IMR-90 (cell line): ENCODE measurements at regions not wholly inside any gene's neighbourhood (a gene's known extent, or its start where the extent isn't known, plus 50 kb on each side); places are given as distances from the start of the nearest gene placed in this dataset.

ENCODE experiments used
- ATAC-seq: fragments of 200-7000 bp; cut with Tn5 transposase; 2 replicates; pipeline ENCODE4 v1.9.1; 2020; ENCODE audit warnings: low read depth, mild to moderate bottlenecking, moderate library complexity
- BruUV-seq: library from RNA; stranded (reverse); fragments of 400-500 nt; replicated peaks from 2 replicates; lab custom pipeline; 2021; lab: Mats Ljungman, UMichigan
- CTCF ChIA-PET: fragments of 300-600 bp; formaldehyde crosslinking; extraction: SDS; loops from one replicate; lab custom pipeline; 2021; ENCODE audit warnings: antibody characterized with exemption; lab: Yijun Ruan, JAX
- POLR2A ChIA-PET: fragments of 300-600 bp; sonication (Branson Sonifier 250); formaldehyde crosslinking; loops from one replicate; lab custom pipeline; 2022; ENCODE audit warnings: antibody characterized with exemption; ENCODE audit not compliant: unreplicated experiment; lab: Charles Lee
- DNase-seq: peaks from one replicate; pipeline ENCODE4 v3.0.0; 2013
- H2AFZ ChIP-seq: replicated peaks from 2 replicates; pipeline ENCODE3; 2013; ENCODE audit warnings: low read length, mild to moderate bottlenecking; ENCODE audit not compliant: poor library complexity
- H2AK5ac ChIP-seq: 2 replicates; pipeline ENCODE4 v1.6.1; 2013; ENCODE audit warnings: low read depth, low read length, inconsistent platforms
- H2AK9ac ChIP-seq: replicated peaks from 2 replicates; pipeline ENCODE3; 2013; ENCODE audit warnings: mild to moderate bottlenecking, low read depth, low read length, moderate library complexity; ENCODE audit not compliant: poor library complexity
- H2BK120ac ChIP-seq: 2 replicates; pipeline ENCODE4 v1.6.1; 2013; ENCODE audit warnings: low read depth, low read length, inconsistent platforms
- H2BK15ac ChIP-seq: 3 replicates; pipeline ENCODE4 v1.6.1; 2013; ENCODE audit warnings: low read depth, low read length, inconsistent platforms
- H2BK20ac ChIP-seq: 2 replicates; pipeline ENCODE4 v1.6.1; 2013; ENCODE audit warnings: low read depth, mild to moderate bottlenecking, inconsistent platforms, low read length, moderate library complexity
- H2BK5ac ChIP-seq: 2 replicates; pipeline ENCODE4 v1.6.1; 2013; ENCODE audit warnings: mild to moderate bottlenecking, low read depth, low read length, inconsistent platforms; ENCODE audit not compliant: poor library complexity, severe bottlenecking
- H3K14ac ChIP-seq: replicated peaks from 2 replicates; pipeline ENCODE4 v1.6.1; 2013; ENCODE audit warnings: low read depth, low read length, inconsistent platforms
- H3K18ac ChIP-seq: 2 replicates; pipeline ENCODE4 v1.6.1; 2013; ENCODE audit warnings: low read depth, low read length, control low read depth
- H3K23ac ChIP-seq: 2 replicates; pipeline ENCODE4 v1.6.1; 2013; ENCODE audit warnings: low read depth, low read length, inconsistent platforms
- H3K27ac ChIP-seq: 2 replicates; pipeline ENCODE4 v1.5.1; 2013; ENCODE audit warnings: mild to moderate bottlenecking, control low read depth, low read length; ENCODE audit not compliant: insufficient read depth
- H3K27me3 ChIP-seq: 2 replicates; pipeline ENCODE4 v1.6.1; 2013; ENCODE audit warnings: low read length; ENCODE audit not compliant: control insufficient read depth, insufficient read depth
- H3K36me3 ChIP-seq: 2 replicates; pipeline ENCODE4 v1.6.1; 2013; ENCODE audit warnings: low read length, mixed read lengths; ENCODE audit not compliant: control insufficient read depth, insufficient read depth
- H3K4ac ChIP-seq: 2 replicates; pipeline ENCODE4 v1.6.1; 2013; ENCODE audit warnings: low read depth, low read length, inconsistent platforms
- H3K4me1 ChIP-seq: 2 replicates; pipeline ENCODE4 v1.6.1; 2013; ENCODE audit warnings: low read length, mixed read lengths; ENCODE audit not compliant: control insufficient read depth, insufficient read depth
- H3K4me2 ChIP-seq: 2 replicates; pipeline ENCODE4 v1.6.1; 2013; ENCODE audit warnings: low read depth, mild to moderate bottlenecking, control low read depth, low read length, moderate library complexity
- H3K4me3 ChIP-seq: 2 replicates; pipeline ENCODE4 v1.5.1; 2013; ENCODE audit warnings: low read depth, mild to moderate bottlenecking, control low read depth, low read length, moderate library complexity; ENCODE audit not compliant: insufficient read depth
- H3K56ac ChIP-seq: 2 replicates; pipeline ENCODE4 v1.6.1; 2013; ENCODE audit warnings: low read length, inconsistent platforms; ENCODE audit not compliant: insufficient read depth; ENCODE audit errors: extremely low read depth
- H3K79me1 ChIP-seq, 2 experiments: 2 replicates each; pipeline ENCODE4 v1.6.1; 2013; ENCODE audit warnings: low read length in 2 of 2, inconsistent platforms in 1 of 2, low read depth in 1 of 2
- H3K9ac ChIP-seq: 2 replicates; pipeline ENCODE4 v1.6.1; 2013; ENCODE audit warnings: low read depth, low read length, control low read depth
- H3K9me1 ChIP-seq: 2 replicates; pipeline ENCODE4 v1.6.1; 2013; ENCODE audit warnings: low read length, inconsistent platforms; ENCODE audit not compliant: insufficient read depth
- H3K9me3 ChIP-seq: 2 replicates; pipeline ENCODE4 v1.6.1; 2013; ENCODE audit warnings: low read length; ENCODE audit not compliant: control insufficient read depth, insufficient read depth
- H4K20me1 ChIP-seq: 2 replicates; pipeline ENCODE4 v1.6.1; 2013; ENCODE audit warnings: low read length, inconsistent platforms; ENCODE audit not compliant: insufficient read depth
- H4K5ac ChIP-seq: 2 replicates; pipeline ENCODE4 v1.6.1; 2013; ENCODE audit warnings: mild to moderate bottlenecking, low read depth, low read length, control low read depth
- H4K8ac ChIP-seq, 2 experiments: 2 replicates each; pipeline ENCODE4 v1.6.1; 2013; ENCODE audit warnings: low read depth in 2 of 2, low read length in 2 of 2, control low read depth in 1 of 2, inconsistent platforms in 1 of 2
- H4K91ac ChIP-seq: 2 replicates; pipeline ENCODE4 v1.6.1; 2013; ENCODE audit warnings: low read depth, low read length, inconsistent platforms; ENCODE audit not compliant: insufficient read depth
- BHLHE40 ChIP-seq: fragments of 150-350 bp; IDR thresholded peaks from 2 replicates; pipeline ENCODE4 v1.6.1; 2016; ENCODE audit warnings: mild to moderate bottlenecking, low read depth, low read length
- CEBPB ChIP-seq: IDR thresholded peaks from 2 replicates; pipeline ENCODE4 v1.6.1; 2012; ENCODE audit warnings: low read depth, low read length, improper control_type of control experiment
- CHD1 ChIP-seq: IDR thresholded peaks from 2 replicates; pipeline ENCODE4 v1.6.1; 2012; ENCODE audit warnings: low read depth, low read length, improper control_type of control experiment
- ELK1 ChIP-seq: fragments of 150-350 bp; IDR thresholded peaks from 2 replicates; pipeline ENCODE4 v1.6.1; 2016; ENCODE audit warnings: low read depth, mild to moderate bottlenecking, low read length, moderate library complexity, borderline replicate concordance
- FOS ChIP-seq: fragments of 150-350 bp; IDR thresholded peaks from 2 replicates; pipeline ENCODE4 v1.6.1; 2016; ENCODE audit warnings: low read depth, low read length
- MAFK ChIP-seq: IDR thresholded peaks from 2 replicates; pipeline ENCODE4 v1.6.1; 2012; ENCODE audit warnings: low read depth, low read length, improper control_type of control experiment
- MXI1 ChIP-seq: IDR thresholded peaks from 2 replicates; pipeline ENCODE4 v1.6.1; 2012; ENCODE audit warnings: low read depth, mild to moderate bottlenecking, low read length, moderate library complexity, borderline replicate concordance
- POLR2A ChIP-seq: IDR thresholded peaks from 2 replicates; pipeline ENCODE4 v1.6.1; 2012; ENCODE audit warnings: mild to moderate bottlenecking, low read depth, low read length
- RAD21 ChIP-seq: IDR thresholded peaks from 2 replicates; pipeline ENCODE4 v1.6.1; 2012; ENCODE audit warnings: low read length, improper control_type of control experiment
- RCOR1 ChIP-seq: IDR thresholded peaks from 2 replicates; pipeline ENCODE4 v1.6.1; 2012; ENCODE audit warnings: mild to moderate bottlenecking, low read length, improper control_type of control experiment; ENCODE audit not compliant: insufficient replicate concordance
- RFX5 ChIP-seq: IDR thresholded peaks from 2 replicates; pipeline ENCODE4 v1.8.0; 2012; ENCODE audit warnings: low read depth, mild to moderate bottlenecking, low read length, moderate library complexity
- USF2 ChIP-seq: fragments of 150-350 bp; IDR thresholded peaks from 2 replicates; pipeline ENCODE4 v1.6.1; 2017; ENCODE audit warnings: mild to moderate bottlenecking, antibody characterized with exemption, low read length, low read depth
- WGBS, 2 experiments: methylation state at CpG; one replicate each; pipeline versions ENCODE4 v1.1.5 to v1.1.7; 2013; ENCODE audit warnings: missing lambda C conversion rate in 2 of 2; ENCODE audit not compliant: insufficient read length in 1 of 2; ENCODE audit errors: extremely low coverage in 2 of 2; 5-methylcytosine and 5-hydroxymethylcytosine counted together
- dilution Hi-C: fragments of 300-500 bp; cut with HindIII; formaldehyde crosslinking; loops from one replicate; pipeline ENCODE4 v1.14.3; 2018; ENCODE audit warnings: low sequenced_read_pairs; ENCODE audit not compliant: unreplicated experiment
- in situ Hi-C: fragments of 300-500 bp; cut with MboI; formaldehyde crosslinking; loops from 3 replicates; pipeline ENCODE4 v1.14.3; 2019; ENCODE audit warnings: low sequenced_read_pairs, inconsistent platforms, mixed read lengths
- intact Hi-C: fragments of 100-400 bp; cut with micrococcal nuclease; formaldehyde crosslinking; loops from 2 replicates; pipeline ENCODE4 v1.10.0; 2022

- Histone ChIP-seq H2BK20ac (no peak overlapping the region), H3K4me1 (no peaks in the 10 kb centered on the region), H3K9me1 (no peaks in the 10 kb centered on the region), H4K8ac (no peak overlapping the region), H3K18ac (no peak overlapping the region), H3K56ac (no peak overlapping the region), H3K79me1 (no peaks in the 10 kb centered on the region), H3K23ac (no peak overlapping the region), H2AFZ (no peak overlapping the region), H4K91ac (no peak overlapping the region), H2AK5ac (no peak overlapping the region), H3K27me3 (no peaks in the 10 kb centered on the region), H3K4ac (no peak overlapping the region), H4K20me1 (no peaks in the 10 kb centered on the region), H3K4me2 (no peak overlapping the region), H3K4me3 (no peak overlapping the region), H2AK9ac (no peak overlapping the region), H2BK120ac (no peak overlapping the region), H4K5ac (no peak overlapping the region), H3K27ac (no peak overlapping the region), H3K14ac (no peak overlapping the region), H3K9me3 (no peaks in the 10 kb centered on the region), H3K36me3 (no peaks in the 10 kb centered on the region), H3K9ac (no peak overlapping the region), H2BK5ac (no peak overlapping the region), H2BK15ac (no peak overlapping the region)
- no CpG with 5 or more reads among the region's 1 CpG for WGBS, 2 experiments
- TF ChIP-seq ELK1 (no peak), RFX5 (no peak), BHLHE40 (no peak), FOS (no peak), USF2 (no peak), POLR2A (no peak), RCOR1 (no peak), CHD1 (no peak), RAD21 (no peak), CEBPB (no peak), MAFK (no peak), MXI1 (no peak)
- no peak for DNase-seq
- CTCF ChIA-PET, result no interaction called here
- ATAC-seq, result no peak
- POLR2A ChIA-PET, result no interaction called here
- dilution Hi-C loops, result no loop called here
- no TSS peak for BruUV-seq
- intact Hi-C loops, result no loop called here
- in situ Hi-C loops, result no loop called here
Observed at GRCh38 chr10:4567637-4568036, 258.4 kb upstream of the AKR1E2 start.
